Spleen (tissue), 7 donors: ENCODE measurements at regions not wholly inside any gene's neighbourhood (a gene's known extent, or its start where the extent isn't known, plus 50 kb on each side); places are given as distances from the start of the nearest gene placed in this dataset.
"Not testable (repeated sequence)": the region's sequence is repeated elsewhere in the genome, so short reads cannot be mapped to it uniquely, and the experiment has no call there.

Experiments
- CTCF ChIP-seq, 11 experiments: fragments of 200-600 bp in 7 of 11; fragments of 450-650 bp in 4 of 11; sonication (generic) in 4 of 11; IDR thresholded peaks in 8 of 11; conservative IDR thresholded peaks in 3 of 11; 1 replicate in 7 of 11; 2 replicates in 4 of 11; pipeline versions ENCODE4 v1.4.0 to v1.8.0; 2016 to 2021; ENCODE audit warnings: antibody characterized with exemption in 11 of 11, inconsistent platforms in 4 of 11, mild to moderate bottlenecking in 1 of 11
- POLR2A ChIP-seq, 3 donors: fragments of 450-650 bp; IDR thresholded peaks; one replicate each; pipeline ENCODE4 v1.5.1; 2017; ENCODE audit warnings: antibody characterized with exemption in 3 of 3, mild to moderate bottlenecking in 1 of 3
- donor health status: DM: no; HTN: no; CAD: no; lungs with moderate emphysema.
- donor health status: DM: no; HTN: no; CAD: no.
- donor health status: DM: no; HTN: no; CAD: no.

GRCh38 chr17:70453075-70453474, 283.7 kb downstream of the KCNJ2 start:
- TF ChIP-seq CTCF (IDR thresholded peaks at IDR 0.05 in 8 of 11, conservative IDR thresholded peaks at IDR 0.05 in 3 of 11); POLR2A (IDR thresholded peaks at IDR 0.05): not testable (repeated sequence)
